HEK293 (cell line): ENCODE measurements at regions not wholly inside any gene's neighbourhood (a gene's known extent, or its start where the extent isn't known, plus 50 kb on each side); places are given as distances from the start of the nearest gene placed in this dataset.

Experiments used
- BCL11B ChIP-seq: fragments of 450-650 bp; formaldehyde crosslinking; IDR thresholded peaks from 2 replicates; pipeline ENCODE4 v1.5.1; 2016; ENCODE audit warnings: low read depth, missing biosample characterization, missing genetic modification characterization
- CTCF ChIP-seq: fragments of 450-650 bp; formaldehyde crosslinking; IDR thresholded peaks from 2 replicates; pipeline ENCODE4 v1.5.1; 2016; ENCODE audit warnings: missing biosample characterization, missing genetic modification characterization
- GLI4 ChIP-seq: fragments of 450-650 bp; formaldehyde crosslinking; IDR thresholded peaks from 2 replicates; pipeline ENCODE4 v1.5.1; 2016; ENCODE audit warnings: missing biosample characterization, missing genetic modification characterization
- MEIS1 ChIP-seq: sonication (generic); formaldehyde crosslinking; IDR thresholded peaks from 2 replicates; pipeline ENCODE4 v1.8.1; 2022; ENCODE audit warnings: missing genetic modification reagents, mild to moderate bottlenecking, borderline replicate concordance
- ZNF114 ChIP-seq: fragments of 450-650 bp; formaldehyde crosslinking; IDR thresholded peaks from 2 replicates; pipeline ENCODE4 v1.5.0; 2017; ENCODE audit warnings: missing biosample characterization, missing genetic modification characterization
- ZNF660 ChIP-seq: fragments of 450-650 bp; IDR thresholded peaks from 2 replicates; pipeline ENCODE4 v1.5.1; 2018; ENCODE audit warnings: missing biosample characterization, mild to moderate bottlenecking, missing genetic modification characterization
- ZNF704 ChIP-seq: fragments of 450-650 bp; formaldehyde crosslinking; IDR thresholded peaks from 2 replicates; pipeline ENCODE4 v1.5.1; 2016; ENCODE audit warnings: missing biosample characterization, missing genetic modification characterization

DNA sequence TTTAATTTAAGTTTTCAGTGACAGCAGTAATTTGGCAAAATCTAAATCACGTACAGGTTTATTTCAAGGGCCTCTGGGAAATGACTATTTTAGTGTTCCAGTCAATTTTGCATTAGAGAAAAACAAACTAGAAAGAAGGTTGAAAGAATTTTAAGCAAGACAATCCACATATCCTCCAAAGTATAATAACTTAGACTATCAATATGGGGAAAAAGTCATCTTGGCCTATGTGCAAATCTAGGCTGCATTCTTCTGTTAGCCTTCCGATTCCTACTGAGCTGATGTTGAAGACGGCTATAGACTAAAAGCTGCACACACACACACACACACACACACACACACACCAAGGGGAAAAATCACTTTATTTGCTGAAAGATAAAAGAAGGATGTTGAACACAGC, 81.3 kb downstream of the SLITRK6 start:
- no peak for TF ChIP-seq ZNF660 (tag by site-specific recombination)
- no peak for TF ChIP-seq CTCF
- TF ChIP-seq ZNF704 (tag by site-specific recombination): no peak
- TF ChIP-seq GLI4 (tag by site-specific recombination): no peak
- no peak for TF ChIP-seq ZNF114 (tag by site-specific recombination)
- no peak for TF ChIP-seq MEIS1
- TF ChIP-seq BCL11B: no peak
